ENCODE measurements at regions not wholly inside any gene's neighbourhood (a gene's known extent, or its start where the extent isn't known, plus 50 kb on each side); places are given as distances from the start of the nearest gene placed in this dataset.

GRCh38 chr2:104404526-104404925, 449.4 kb upstream of the POU3F3 start:
- Histone ChIP-seq H3K4me3 (no peak overlapping the region), H3K4me1 (no peaks in the 10 kb centered on the region), H3K27me3 (no peaks in the 10 kb centered on the region), H3K9me3 (no peaks in the 10 kb centered on the region), H3K36me3 (no peaks in the 10 kb centered on the region), H3K27ac (no peak overlapping the region)
- intact Hi-C loops (cut with DNase I) = no loop called here
- TF ChIP-seq CTCF (IDR thresholded peaks at IDR 0.05) = no peak
- ATAC-seq = no peak
- no peak for DNase-seq

GRCh38 chr2:104405623-104406022, 448.3 kb upstream of the POU3F3 start:
- no peak for DNase-seq
- Histone ChIP-seq H3K4me3 (no peak overlapping the region), H3K36me3 (no peaks in the 10 kb centered on the region), H3K27ac (no peak overlapping the region), H3K4me1 (no peaks in the 10 kb centered on the region), H3K27me3 (no peaks in the 10 kb centered on the region), H3K9me3 (no peaks in the 10 kb centered on the region)
- no peak for TF ChIP-seq CTCF (IDR thresholded peaks at IDR 0.05)
- no peak for ATAC-seq
- intact Hi-C loops (cut with DNase I) = no loop called here

DNA sequence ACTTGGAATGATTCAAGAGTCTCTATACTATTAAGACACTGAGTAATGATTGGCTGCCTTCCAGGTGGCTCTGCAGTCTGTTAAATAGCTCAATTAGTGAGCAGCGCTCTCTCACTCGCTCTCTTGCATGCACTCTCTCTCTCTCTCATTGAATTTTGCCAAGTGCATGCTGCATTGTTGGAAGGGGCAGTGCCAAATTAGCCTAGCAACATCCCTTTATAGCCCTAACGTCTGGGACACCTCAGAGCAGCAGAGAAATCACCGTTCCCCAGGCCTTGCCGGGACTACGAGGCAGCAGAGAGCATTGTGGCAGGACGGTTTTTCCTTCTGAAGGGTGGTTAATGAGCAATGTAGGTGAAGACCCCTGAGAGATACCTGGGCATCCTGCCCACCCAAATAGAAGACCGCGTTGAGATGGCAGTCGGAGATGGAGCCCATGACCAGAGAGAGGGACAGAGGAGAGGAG, 447.6 kb upstream of the POU3F3 start:
- no peaks in the 10 kb centered on the region for H3K36me3 ChIP-seq
- TF ChIP-seq CTCF (IDR thresholded peaks at IDR 0.05) = no peak
- H3K4me3 ChIP-seq = no peak overlapping the region
- peak in 2 of 4 donors; percentile 45 to 61 for DNase-seq
- H3K27me3 ChIP-seq = no peaks in the 10 kb centered on the region
- peak; percentile 41 for ATAC-seq
- intact Hi-C loops (cut with DNase I) = no loop called here
- no peaks in the 10 kb centered on the region for H3K4me1 ChIP-seq
- H3K9me3 ChIP-seq = no peaks in the 10 kb centered on the region
- H3K27ac ChIP-seq = no peak overlapping the region

DNA sequence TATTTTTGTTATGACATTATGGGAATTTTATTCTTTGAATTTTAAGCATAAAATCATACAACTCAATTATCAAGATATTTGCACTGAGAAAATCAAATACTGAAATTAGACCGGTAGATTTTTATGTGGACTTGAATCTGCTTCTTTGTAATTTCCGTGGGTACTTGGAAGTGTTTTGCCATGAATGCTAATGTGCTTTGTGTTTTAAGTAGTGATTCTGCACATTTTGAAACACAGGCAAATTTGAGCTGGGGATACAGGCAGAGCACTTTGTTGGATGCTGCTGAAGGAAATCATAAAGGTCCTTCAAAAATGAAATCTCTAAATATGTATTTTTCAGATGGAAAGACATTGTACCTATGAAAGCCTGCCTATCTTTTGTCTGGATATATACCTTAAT, 446.3 kb upstream of the POU3F3 start:
- Histone ChIP-seq H3K9me3 (no peaks in the 10 kb centered on the region), H3K36me3 (no peaks in the 10 kb centered on the region), H3K4me1 (no peaks in the 10 kb centered on the region), H3K27ac (no peak overlapping the region), H3K4me3 (no peak overlapping the region), H3K27me3 (no peaks in the 10 kb centered on the region)
- intact Hi-C loops (cut with DNase I) = no loop called here
- DNase-seq = no peak
- no peak for ATAC-seq
- no peak for TF ChIP-seq CTCF (IDR thresholded peaks at IDR 0.05)

DNA sequence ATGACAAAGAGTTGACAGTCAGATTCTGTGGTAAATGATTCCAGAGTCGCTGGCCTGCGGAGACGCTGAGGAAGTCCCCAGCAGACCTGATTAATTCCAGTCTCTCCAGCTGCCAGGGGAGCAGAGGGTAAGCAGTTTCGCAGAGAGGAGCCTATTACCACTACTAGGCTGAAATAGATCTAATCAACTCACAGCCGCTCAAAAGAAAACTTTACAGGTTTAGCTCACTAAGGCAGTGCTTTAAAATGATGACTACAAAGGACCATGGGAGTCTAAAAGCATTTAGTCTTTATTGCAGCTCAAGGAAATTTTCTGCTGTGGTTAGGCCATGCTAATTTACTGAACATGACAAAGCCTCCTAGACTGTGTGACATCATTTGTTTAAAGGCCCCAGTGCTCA, 445.6 kb upstream of the POU3F3 start:
- H3K4me3 ChIP-seq = no peak overlapping the region
- DNase-seq = no peak

More for the DNA sequence above, 445.6 kb upstream of the POU3F3 start:
- TF ChIP-seq CTCF (IDR thresholded peaks at IDR 0.05) = no peak
- peaks cover 0 to 2% of the 10 kb centered on the region in 2 donors for H3K27me3 ChIP-seq
- no peak for ATAC-seq
- H3K9me3 ChIP-seq = no peaks in the 10 kb centered on the region
- intact Hi-C loops (cut with DNase I) = no loop called here
- H3K4me1 ChIP-seq = no peaks in the 10 kb centered on the region
- H3K27ac ChIP-seq = no peak overlapping the region
- no peaks in the 10 kb centered on the region for H3K36me3 ChIP-seq

Measured in left lung (tissue), 4 donors.